ENCODE measurements at regions not wholly inside any gene's neighbourhood (a gene's known extent, or its start where the extent isn't known, plus 50 kb on each side); places are given as distances from the start of the nearest gene placed in this dataset.

DNA sequence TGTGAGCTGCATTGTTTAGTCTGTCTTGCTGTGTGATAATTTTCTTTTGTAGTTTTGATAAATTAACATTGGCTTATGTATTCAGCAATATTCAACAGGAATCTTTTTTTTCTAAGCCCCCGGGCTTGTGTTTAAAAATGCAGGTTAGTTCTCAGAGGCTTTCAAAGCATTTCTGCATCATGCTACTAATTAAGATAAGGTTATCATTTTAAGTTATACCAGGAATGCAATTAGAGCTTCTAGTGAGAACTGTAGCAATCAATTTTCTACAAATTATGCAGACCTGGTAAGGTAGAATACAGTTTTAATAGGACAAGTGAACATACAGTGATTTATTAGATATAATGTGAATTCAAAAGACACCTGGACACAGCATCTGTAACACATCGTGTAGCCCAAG is 179.2 kb downstream of the PRL start:
- 71% methylated on average over 2 of the region's 2 CpGs for WGBS
- H3K4me3 ChIP-seq = no peak overlapping the region
- no peaks in the 10 kb centered on the region for H3K36me3 ChIP-seq

DNA sequence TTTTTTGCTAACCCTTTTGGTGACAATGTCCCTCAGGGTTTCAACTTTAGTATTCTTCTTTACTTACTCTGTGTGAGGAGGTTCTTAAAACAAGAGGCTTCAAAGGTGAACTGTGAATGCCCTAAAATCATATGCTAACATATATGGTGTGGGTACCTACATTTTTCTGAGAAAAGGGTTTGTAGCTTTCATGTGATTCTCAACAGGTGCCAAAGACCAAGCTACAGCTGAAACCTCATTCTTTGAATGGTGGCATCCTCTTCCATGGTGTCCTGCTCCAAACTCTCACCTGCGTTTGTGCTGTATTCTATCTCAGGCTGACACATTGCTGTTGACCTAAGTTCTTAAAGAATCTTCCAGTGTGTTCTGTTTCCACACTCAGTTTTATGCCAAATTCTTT is 177.3 kb downstream of the PRL start:
- Histone ChIP-seq H3K4me3 (no peak overlapping the region), H3K9me3 (no peaks in the 10 kb centered on the region), H3K4me1 (no peaks in the 10 kb centered on the region), H3K27me3 (no peaks in the 10 kb centered on the region), H3K27ac (no peak overlapping the region), H3K36me3 (no peaks in the 10 kb centered on the region)
- no peak for DNase-seq (ENCODE audit: low spot score in 2 of 2)
- WGBS = 91% methylated on average over 1 of the region's 1 CpG
- TF ChIP-seq POLR2AphosphoS5 (IDR thresholded peaks at IDR 0.05) (no peak), EP300 (IDR thresholded peaks at IDR 0.05) (no peak), POLR2A (IDR thresholded peaks at IDR 0.05) (no peak)
- TF ChIP-seq, protein P1, sequence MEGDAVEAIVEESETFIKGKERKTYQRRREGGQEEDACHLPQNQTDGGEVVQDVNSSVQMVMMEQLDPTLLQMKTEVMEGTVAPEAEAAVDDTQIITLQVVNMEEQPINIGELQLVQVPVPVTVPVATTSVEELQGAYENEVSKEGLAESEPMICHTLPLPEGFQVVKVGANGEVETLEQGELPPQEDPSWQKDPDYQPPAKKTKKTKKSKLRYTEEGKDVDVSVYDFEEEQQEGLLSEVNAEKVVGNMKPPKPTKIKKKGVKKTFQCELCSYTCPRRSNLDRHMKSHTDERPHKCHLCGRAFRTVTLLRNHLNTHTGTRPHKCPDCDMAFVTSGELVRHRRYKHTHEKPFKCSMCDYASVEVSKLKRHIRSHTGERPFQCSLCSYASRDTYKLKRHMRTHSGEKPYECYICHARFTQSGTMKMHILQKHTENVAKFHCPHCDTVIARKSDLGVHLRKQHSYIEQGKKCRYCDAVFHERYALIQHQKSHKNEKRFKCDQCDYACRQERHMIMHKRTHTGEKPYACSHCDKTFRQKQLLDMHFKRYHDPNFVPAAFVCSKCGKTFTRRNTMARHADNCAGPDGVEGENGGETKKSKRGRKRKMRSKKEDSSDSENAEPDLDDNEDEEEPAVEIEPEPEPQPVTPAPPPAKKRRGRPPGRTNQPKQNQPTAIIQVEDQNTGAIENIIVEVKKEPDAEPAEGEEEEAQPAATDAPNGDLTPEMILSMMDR (IDR thresholded peaks at IDR 0.05) = no peak

More for the DNA sequence above, 179.2 kb downstream of the PRL start:
- H3K9me3 ChIP-seq = no peaks in the 10 kb centered on the region
- H3K27ac ChIP-seq = no peak overlapping the region
- H3K27me3 ChIP-seq = no peaks in the 10 kb centered on the region
- no peak for DNase-seq (ENCODE audit: low spot score in 2 of 2)
- TF ChIP-seq, protein P1 (IDR thresholded peaks at IDR 0.05) = no peak
- TF ChIP-seq POLR2AphosphoS5 (IDR thresholded peaks at IDR 0.05) (no peak), POLR2A (IDR thresholded peaks at IDR 0.05) (no peak), EP300 (IDR thresholded peaks at IDR 0.05) (no peak)
- no peaks in the 10 kb centered on the region for H3K4me1 ChIP-seq

DNA sequence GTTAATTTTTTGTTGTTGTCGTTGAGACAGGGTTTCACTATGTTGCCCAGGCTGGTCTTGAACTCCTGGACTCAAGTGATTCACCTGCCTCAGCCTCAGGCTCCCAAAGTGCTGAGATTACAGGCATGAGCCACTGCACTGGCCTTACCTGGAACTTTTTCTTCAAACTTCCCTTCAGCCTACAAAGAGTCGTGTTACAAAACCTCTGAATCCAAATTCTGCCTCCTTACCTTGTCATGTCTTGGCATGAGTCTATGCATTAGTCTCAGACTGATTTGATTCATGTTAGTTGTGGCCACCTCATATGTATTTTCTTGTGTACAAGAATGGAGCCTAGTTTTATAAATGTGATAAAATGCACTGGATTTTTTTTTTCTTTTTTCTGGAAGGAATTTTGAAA is 172.1 kb downstream of the PRL start:
- no peak overlapping the region for H3K4me3 ChIP-seq
- no peaks in the 10 kb centered on the region for H3K4me1 ChIP-seq
- no peaks in the 10 kb centered on the region for H3K36me3 ChIP-seq
- WGBS = 71% methylated on average over 2 of the region's 2 CpGs
- H3K27ac ChIP-seq = no peak overlapping the region
- TF ChIP-seq POLR2AphosphoS5 (IDR thresholded peaks at IDR 0.05) (no peak), EP300 (IDR thresholded peaks at IDR 0.05) (no peak), POLR2A (IDR thresholded peaks at IDR 0.05) (no peak)
- TF ChIP-seq, protein P1 (IDR thresholded peaks at IDR 0.05) = no peak
- no peak for DNase-seq (ENCODE audit: low spot score in 2 of 2)
- H3K9me3 ChIP-seq = no peaks in the 10 kb centered on the region
- no peaks in the 10 kb centered on the region for H3K27me3 ChIP-seq

DNA sequence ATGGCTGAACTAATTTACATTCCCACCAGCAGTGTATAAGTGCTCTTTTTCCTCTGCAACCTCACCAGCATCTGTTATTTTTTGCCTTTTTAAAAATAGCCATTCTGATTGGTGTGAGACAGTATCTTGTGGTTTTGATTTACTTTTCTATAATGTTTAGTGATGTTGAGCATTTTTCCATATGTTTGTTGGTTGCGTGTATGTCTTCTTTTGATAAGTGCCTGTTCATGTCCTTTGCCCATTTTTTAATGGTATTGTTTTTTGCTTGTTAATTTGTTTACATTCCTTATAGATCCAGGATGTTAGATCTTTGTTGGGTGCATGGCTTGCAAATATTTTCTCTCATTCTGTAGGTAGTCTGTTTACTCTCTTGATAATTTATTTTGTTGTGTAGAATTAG is 169.9 kb downstream of the PRL start:
- Histone ChIP-seq H3K36me3 (no peaks in the 10 kb centered on the region), H3K4me1 (no peaks in the 10 kb centered on the region), H3K9me3 (no peaks in the 10 kb centered on the region), H3K27me3 (no peaks in the 10 kb centered on the region), H3K27ac (no peak overlapping the region), H3K4me3 (no peak overlapping the region)
- 97% methylated on average over 1 of the region's 1 CpG for WGBS
- DNase-seq (ENCODE audit: low spot score in 2 of 2) = no peak
- TF ChIP-seq, protein P1 (IDR thresholded peaks at IDR 0.05) = no peak
- no peak for TF ChIP-seq EP300 (IDR thresholded peaks at IDR 0.05)
- no peak for TF ChIP-seq POLR2AphosphoS5 (IDR thresholded peaks at IDR 0.05)

DNA sequence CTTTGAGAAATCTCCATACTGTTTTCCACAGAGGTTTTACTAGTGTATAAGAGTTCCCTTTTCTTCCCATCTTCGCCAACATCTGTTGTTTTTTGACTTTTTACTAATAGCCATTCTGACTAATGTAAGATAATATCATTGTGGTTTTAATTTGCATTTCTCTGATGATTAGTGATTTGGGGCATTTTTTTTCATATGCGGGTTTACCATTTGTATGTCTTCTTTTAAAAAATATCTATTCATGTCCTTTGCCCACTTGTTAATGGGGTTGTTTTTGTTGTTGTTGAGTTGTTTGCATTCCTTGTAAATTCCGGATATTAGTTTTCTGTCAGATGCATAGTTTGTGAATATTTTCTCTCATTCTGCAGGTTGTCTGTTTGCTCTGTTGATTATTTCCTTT is 167.1 kb downstream of the PRL start:
- 90% methylated on average over 3 of the region's 3 CpGs for WGBS
- H3K27ac ChIP-seq = no peak overlapping the region
- no peaks in the 10 kb centered on the region for H3K9me3 ChIP-seq
- no peaks in the 10 kb centered on the region for H3K36me3 ChIP-seq
- no peaks in the 10 kb centered on the region for H3K4me1 ChIP-seq
- TF ChIP-seq POLR2A (IDR thresholded peaks at IDR 0.05) = no peak
- TF ChIP-seq, protein P1 (IDR thresholded peaks at IDR 0.05) = no peak
- no peak for TF ChIP-seq EP300 (IDR thresholded peaks at IDR 0.05)
- TF ChIP-seq POLR2AphosphoS5 (IDR thresholded peaks at IDR 0.05) = no peak
- DNase-seq (ENCODE audit: low spot score in 2 of 2) = no peak
- no peak overlapping the region for H3K4me3 ChIP-seq
- H3K27me3 ChIP-seq = no peaks in the 10 kb centered on the region

All from suprapubic skin (tissue), 4 donors.